Left lung (tissue), 4 donors: ENCODE measurements at regions not wholly inside any gene's neighbourhood (a gene's known extent, or its start where the extent isn't known, plus 50 kb on each side); places are given as distances from the start of the nearest gene placed in this dataset.
"Not testable (repeated sequence)": the region's sequence is repeated elsewhere in the genome, so short reads cannot be mapped to it uniquely, and the experiment has no call there.

Experiments used
- ATAC-seq: fragments of 200-7000 bp; cut with Tn5 transposase; one replicate; pipeline ENCODE4 v1.9.1; 2020; ENCODE audit warnings: moderate library complexity
- DNase-seq, 4 donors: peaks; one replicate each; pipeline ENCODE4 v3.0.0-alpha.2; 2013 to 2020
- H3K27ac ChIP-seq, 2 donors: fragments of 200-600 bp; sonication (generic) in 1 of 2; one replicate each; pipeline versions ENCODE4 v1.5.0 to v1.8.0; 2020 to 2021
- H3K27me3 ChIP-seq, 2 donors: fragments of 200-600 bp; sonication (generic) in 1 of 2; one replicate each; pipeline versions ENCODE4 v1.5.0 to v1.8.0; 2020 to 2021
- H3K36me3 ChIP-seq, 2 donors: fragments of 200-600 bp; sonication (generic) in 1 of 2; one replicate each; pipeline versions ENCODE4 v1.5.0 to v1.8.0; 2020 to 2021
- H3K4me1 ChIP-seq, 2 donors: fragments of 200-600 bp; one replicate each; pipeline ENCODE4 v1.8.0; 2021
- H3K4me3 ChIP-seq, 2 donors: fragments of 200-600 bp; sonication (generic) in 1 of 2; one replicate each; pipeline versions ENCODE4 v1.5.0 to v1.8.0; 2020 to 2021; ENCODE audit warnings: mild to moderate bottlenecking in 1 of 2
- H3K9me3 ChIP-seq, 2 donors: fragments of 200-600 bp; sonication (generic) in 1 of 2; one replicate each; pipeline versions ENCODE4 v1.5.0 to v1.8.0; 2020 to 2021
- intact Hi-C, 2 donors: fragments of 100-400 bp; cut with DNase I; formaldehyde crosslinking; loops; one replicate each; pipeline versions ENCODE4 v1.11.2 to v1.14.2; 2022
- TF ChIP-seq, protein P1 (sequence below), 2 donors: fragments of 200-600 bp; sonication (generic) in 1 of 2; IDR thresholded peaks; one replicate each; pipeline versions ENCODE4 v1.5.0 to v1.8.0; 2021; ENCODE audit warnings: antibody characterized with exemption in 2 of 2
- donor health status: DM: no; HTN: yes; CAD: no.
- donor health status: DM: no; HTN: no; CAD: no.

GRCh38 chr1:192462616-192463015 is 113.0 kb upstream of the RGS1 start:
- Histone ChIP-seq H3K27ac (no peak overlapping the region), H3K4me1 (no peaks in the 10 kb centered on the region), H3K4me3 (no peak overlapping the region), H3K9me3 (no peaks in the 10 kb centered on the region), H3K36me3 (no peaks in the 10 kb centered on the region), H3K27me3 (no peaks in the 10 kb centered on the region)
- DNase-seq (no peak), ATAC-seq (no peak)
- TF ChIP-seq, protein P1, sequence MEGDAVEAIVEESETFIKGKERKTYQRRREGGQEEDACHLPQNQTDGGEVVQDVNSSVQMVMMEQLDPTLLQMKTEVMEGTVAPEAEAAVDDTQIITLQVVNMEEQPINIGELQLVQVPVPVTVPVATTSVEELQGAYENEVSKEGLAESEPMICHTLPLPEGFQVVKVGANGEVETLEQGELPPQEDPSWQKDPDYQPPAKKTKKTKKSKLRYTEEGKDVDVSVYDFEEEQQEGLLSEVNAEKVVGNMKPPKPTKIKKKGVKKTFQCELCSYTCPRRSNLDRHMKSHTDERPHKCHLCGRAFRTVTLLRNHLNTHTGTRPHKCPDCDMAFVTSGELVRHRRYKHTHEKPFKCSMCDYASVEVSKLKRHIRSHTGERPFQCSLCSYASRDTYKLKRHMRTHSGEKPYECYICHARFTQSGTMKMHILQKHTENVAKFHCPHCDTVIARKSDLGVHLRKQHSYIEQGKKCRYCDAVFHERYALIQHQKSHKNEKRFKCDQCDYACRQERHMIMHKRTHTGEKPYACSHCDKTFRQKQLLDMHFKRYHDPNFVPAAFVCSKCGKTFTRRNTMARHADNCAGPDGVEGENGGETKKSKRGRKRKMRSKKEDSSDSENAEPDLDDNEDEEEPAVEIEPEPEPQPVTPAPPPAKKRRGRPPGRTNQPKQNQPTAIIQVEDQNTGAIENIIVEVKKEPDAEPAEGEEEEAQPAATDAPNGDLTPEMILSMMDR (IDR thresholded peaks at IDR 0.05), result no peak
- intact Hi-C loops, result no loop called here

GRCh38 chr1:192463661-192464060 is 111.9 kb upstream of the RGS1 start:
- Histone ChIP-seq H3K27ac (no peak overlapping the region), H3K27me3 (no peaks in the 10 kb centered on the region), H3K36me3 (no peaks in the 10 kb centered on the region), H3K4me3 (no peak overlapping the region), H3K4me1 (no peaks in the 10 kb centered on the region), H3K9me3 (no peaks in the 10 kb centered on the region)
- DNase-seq (no peak), ATAC-seq (no peak)
- TF ChIP-seq, protein P1 (IDR thresholded peaks at IDR 0.05), result no peak
- intact Hi-C loops, result no loop called here

DNA sequence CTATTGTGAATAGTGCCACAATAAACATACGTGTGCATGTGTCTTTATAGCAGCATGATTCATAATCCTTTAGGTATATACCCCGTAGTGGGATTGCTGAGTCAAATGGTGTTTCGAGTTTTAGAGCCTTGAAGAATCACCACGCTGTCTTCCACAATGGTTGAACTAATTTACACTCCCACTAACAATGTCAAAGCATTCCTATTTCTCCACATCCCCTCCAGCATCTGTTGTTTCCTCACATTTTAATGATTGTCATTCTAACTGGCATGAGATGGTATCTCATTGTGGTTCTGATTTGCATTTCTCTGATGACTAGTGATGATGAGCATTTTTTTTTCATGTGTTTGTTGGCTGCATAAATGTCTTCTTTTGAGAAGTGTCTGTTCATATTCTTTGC is 110.4 kb upstream of the RGS1 start:
- H3K9me3 ChIP-seq, H3K36me3 ChIP-seq, H3K4me3 ChIP-seq, ATAC-seq, intact Hi-C loops, H3K4me1 ChIP-seq, H3K27me3 ChIP-seq, DNase-seq, H3K27ac ChIP-seq: not testable (repeated sequence)

DNA sequence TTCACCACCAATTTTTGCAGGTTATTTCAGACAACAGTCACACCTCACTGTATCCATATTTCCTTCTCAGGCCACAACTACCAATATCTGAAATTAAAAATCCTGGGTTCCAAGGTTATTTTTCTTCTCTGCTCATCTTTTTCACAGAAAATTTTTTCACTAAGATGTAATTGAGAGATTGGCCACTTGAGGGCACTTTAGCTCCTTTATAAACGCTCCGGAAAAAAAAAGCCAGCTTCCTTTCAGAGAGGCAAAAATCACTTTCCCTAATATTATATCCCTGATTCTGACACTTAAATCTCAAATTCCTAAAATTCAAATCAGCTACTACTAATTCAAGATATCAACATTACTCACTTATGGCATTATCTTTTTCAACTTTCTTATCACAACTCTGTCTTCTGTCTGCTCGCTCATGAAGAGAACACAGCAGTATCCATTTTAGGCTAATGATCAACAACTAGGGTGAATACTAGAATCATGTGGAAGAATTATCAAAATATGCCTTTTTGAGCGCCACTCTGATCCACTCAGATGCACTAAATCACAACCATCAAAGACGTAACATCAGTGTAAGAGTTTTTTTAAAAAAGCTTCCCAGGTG is 101.4 kb upstream of the RGS1 start:
- peak in 2 of 4 donors; percentile 41 to 49 for DNase-seq
- Histone ChIP-seq H3K9me3 (no peaks in the 10 kb centered on the region), H3K36me3 (no peaks in the 10 kb centered on the region), H3K27ac (no peak overlapping the region), H3K27me3 (peaks cover 0 to 9% of the 10 kb centered on the region in 2 donors), H3K4me1 (peaks cover 0 to 4% of the 10 kb centered on the region in 2 donors), H3K4me3 (no peak overlapping the region)
- TF ChIP-seq, protein P1 (IDR thresholded peaks at IDR 0.05), result peak; percentile 31 to 61
- intact Hi-C loops, result loop anchor here in 1 of 2 donors (10.0 kb wide), 2 partner anchors 331 to 551 kb away; partner anchors contain the start of gene RGS2
- ATAC-seq, result peak; percentile 47

DNA sequence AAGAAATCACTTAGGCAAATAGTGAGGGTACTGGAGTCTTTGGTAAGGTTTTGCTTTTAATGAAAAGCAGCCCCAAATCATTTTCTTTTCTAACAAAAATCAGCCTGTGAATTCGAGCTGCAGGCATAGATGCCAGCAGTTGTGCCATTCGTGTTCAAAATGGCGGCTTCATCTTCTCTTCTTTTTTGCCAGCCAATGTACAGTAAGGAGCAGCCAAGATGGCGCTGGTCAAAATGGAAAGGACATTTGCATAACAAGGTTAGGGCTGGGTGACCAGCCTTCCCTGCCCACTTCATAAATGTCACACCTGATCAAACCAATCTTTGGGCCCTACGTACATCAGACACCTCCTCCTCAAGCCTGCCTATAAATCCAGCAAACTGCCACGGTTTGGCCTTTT is 100.2 kb upstream of the RGS1 start:
- H3K27ac ChIP-seq, result no peak overlapping the region
- TF ChIP-seq, protein P1 (IDR thresholded peaks at IDR 0.05), result no peak
- no peaks in the 10 kb centered on the region for H3K36me3 ChIP-seq
- DNase-seq, result no peak
- no peak for ATAC-seq
- peaks cover 0 to 9% of the 10 kb centered on the region in 2 donors for H3K27me3 ChIP-seq
- H3K9me3 ChIP-seq, result no peaks in the 10 kb centered on the region
- intact Hi-C loops, result loop anchor here in 1 of 2 donors (5.0 to 10.0 kb wide), 3 partner anchors 137 to 549 kb away; partner anchors contain the start of gene RGS2
- H3K4me3 ChIP-seq, result no peak overlapping the region
- H3K4me1 ChIP-seq, result peaks cover 0 to 4% of the 10 kb centered on the region in 2 donors

DNA sequence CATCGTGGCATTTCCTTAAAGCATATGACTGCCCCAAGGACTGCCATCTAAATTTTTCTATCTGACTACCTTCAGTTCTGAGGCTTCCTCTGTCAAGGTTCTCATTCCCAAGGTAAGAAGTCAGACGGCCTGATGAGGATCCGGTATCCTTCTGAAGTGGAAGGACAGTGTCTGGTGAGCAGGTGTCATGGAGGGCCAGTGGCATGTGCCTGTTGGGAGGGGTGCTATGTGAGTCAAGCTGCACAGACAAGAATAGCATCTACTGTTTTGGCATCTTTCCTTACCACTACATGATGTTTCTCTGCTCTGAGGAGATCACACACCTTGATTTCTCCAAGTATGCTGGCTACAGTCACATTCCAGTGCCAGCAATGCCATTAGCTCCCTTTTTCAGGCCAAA is 99.6 kb upstream of the RGS1 start:
- TF ChIP-seq, protein P1 (IDR thresholded peaks at IDR 0.05), result no peak
- DNase-seq, result no peak
- Histone ChIP-seq H3K4me3 (no peak overlapping the region), H3K27ac (no peak overlapping the region), H3K4me1 (peaks cover 0 to 4% of the 10 kb centered on the region in 2 donors), H3K27me3 (peaks cover 0 to 9% of the 10 kb centered on the region in 2 donors), H3K9me3 (no peaks in the 10 kb centered on the region), H3K36me3 (no peaks in the 10 kb centered on the region)
- ATAC-seq, result no peak
- intact Hi-C loops, result loop anchor here in 1 of 2 donors (5.0 to 10.0 kb wide), 3 partner anchors 136 to 549 kb away; partner anchors contain the start of gene RGS2
